HFFc6 (cell line): ENCODE measurements at regions not wholly inside any gene's neighbourhood (a gene's known extent, or its start where the extent isn't known, plus 50 kb on each side); places are given as distances from the start of the nearest gene placed in this dataset.

ENCODE experiments used
- DNase-seq: peaks from one replicate; pipeline ENCODE4 v3.0.0-alpha.2; 2018
- H3K27ac Mint-ChIP-seq: 2 replicates; pipeline ENCODE4 v1.8.0; 2020; ENCODE audit warnings: mild to moderate bottlenecking, mixed read lengths
- H3K27me3 Mint-ChIP-seq: 2 replicates; pipeline ENCODE4 v1.8.0; 2021; ENCODE audit warnings: mild to moderate bottlenecking, moderate library complexity, mixed read lengths; ENCODE audit not compliant: insufficient read depth
- H3K36me3 Mint-ChIP-seq: 2 replicates; pipeline ENCODE4 v1.8.0; 2021; ENCODE audit warnings: low read depth, mixed read lengths
- H3K4me1 Mint-ChIP-seq: 2 replicates; pipeline ENCODE4 v1.8.0; 2020; ENCODE audit warnings: low read depth, mixed read lengths
- H3K4me3 Mint-ChIP-seq: 2 replicates; pipeline ENCODE4 v1.8.0; 2020; ENCODE audit warnings: mild to moderate bottlenecking, moderate library complexity, mixed read lengths
- H3K9me3 Mint-ChIP-seq: 2 replicates; pipeline ENCODE4 v1.8.0; 2020; ENCODE audit warnings: mild to moderate bottlenecking, mixed read lengths
- TF ChIP-seq, protein P1 (sequence below): fragments of 200-600 bp; sonication (generic); IDR thresholded peaks from 2 replicates; pipeline ENCODE4 v1.5.0; 2021; ENCODE audit warnings: antibody characterized with exemption, mild to moderate bottlenecking

GRCh38 chr5:174872271-174872670 lies 147.9 kb downstream of the MSX2 start:
- TF ChIP-seq, protein P1, sequence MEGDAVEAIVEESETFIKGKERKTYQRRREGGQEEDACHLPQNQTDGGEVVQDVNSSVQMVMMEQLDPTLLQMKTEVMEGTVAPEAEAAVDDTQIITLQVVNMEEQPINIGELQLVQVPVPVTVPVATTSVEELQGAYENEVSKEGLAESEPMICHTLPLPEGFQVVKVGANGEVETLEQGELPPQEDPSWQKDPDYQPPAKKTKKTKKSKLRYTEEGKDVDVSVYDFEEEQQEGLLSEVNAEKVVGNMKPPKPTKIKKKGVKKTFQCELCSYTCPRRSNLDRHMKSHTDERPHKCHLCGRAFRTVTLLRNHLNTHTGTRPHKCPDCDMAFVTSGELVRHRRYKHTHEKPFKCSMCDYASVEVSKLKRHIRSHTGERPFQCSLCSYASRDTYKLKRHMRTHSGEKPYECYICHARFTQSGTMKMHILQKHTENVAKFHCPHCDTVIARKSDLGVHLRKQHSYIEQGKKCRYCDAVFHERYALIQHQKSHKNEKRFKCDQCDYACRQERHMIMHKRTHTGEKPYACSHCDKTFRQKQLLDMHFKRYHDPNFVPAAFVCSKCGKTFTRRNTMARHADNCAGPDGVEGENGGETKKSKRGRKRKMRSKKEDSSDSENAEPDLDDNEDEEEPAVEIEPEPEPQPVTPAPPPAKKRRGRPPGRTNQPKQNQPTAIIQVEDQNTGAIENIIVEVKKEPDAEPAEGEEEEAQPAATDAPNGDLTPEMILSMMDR, result no peak
- DNase-seq, result no peak
- Mint-ChIP-seq H3K27ac (no peak overlapping the region), H3K36me3 (no peaks in the 10 kb centered on the region), H3K9me3 (peaks cover 63% of the 10 kb centered on the region), H3K27me3 (no peaks in the 10 kb centered on the region), H3K4me3 (no peak overlapping the region), H3K4me1 (no peaks in the 10 kb centered on the region)

GRCh38 chr5:174852143-174852542 lies 127.8 kb downstream of the MSX2 start:
- DNase-seq, result no peak
- TF ChIP-seq, protein P1, result no peak
- no peaks in the 10 kb centered on the region for H3K27me3 Mint-ChIP-seq
- no peaks in the 10 kb centered on the region for H3K36me3 Mint-ChIP-seq
- H3K4me3 Mint-ChIP-seq, result no peak overlapping the region
- H3K27ac Mint-ChIP-seq, result no peak overlapping the region
- peaks cover 54% of the 10 kb centered on the region for H3K9me3 Mint-ChIP-seq
- no peaks in the 10 kb centered on the region for H3K4me1 Mint-ChIP-seq

- DNase-seq, result no peak
- TF ChIP-seq, protein P1, result no peak
- no peaks in the 10 kb centered on the region for H3K27me3 Mint-ChIP-seq
- H3K27ac Mint-ChIP-seq, result no peak overlapping the region
- no peaks in the 10 kb centered on the region for H3K4me1 Mint-ChIP-seq
- H3K9me3 Mint-ChIP-seq, result peaks cover 59% of the 10 kb centered on the region
- H3K36me3 Mint-ChIP-seq, result peaks cover 8% of the 10 kb centered on the region; the same call in 1 of the 2 replicates
- H3K4me3 Mint-ChIP-seq, result no peak overlapping the region
These were observed 126.3 kb downstream of the MSX2 start for GRCh38 chr5:174850565-174851169.

- H3K9me3 Mint-ChIP-seq, result peaks cover 66% of the 10 kb centered on the region
- H3K36me3 Mint-ChIP-seq, result peaks cover 14% of the 10 kb centered on the region; the same call in 1 of the 2 replicates
- H3K4me1 Mint-ChIP-seq, result no peaks in the 10 kb centered on the region
- no peak overlapping the region for H3K27ac Mint-ChIP-seq
- TF ChIP-seq, protein P1, result no peak
- no peaks in the 10 kb centered on the region for H3K27me3 Mint-ChIP-seq
- no peak overlapping the region for H3K4me3 Mint-ChIP-seq
- DNase-seq, result no peak
These were observed 125.0 kb downstream of the MSX2 start for GRCh38 chr5:174849426-174849825.

- H3K27ac Mint-ChIP-seq, result no peak overlapping the region
- H3K36me3 Mint-ChIP-seq, result peaks cover 14% of the 10 kb centered on the region
- H3K4me1 Mint-ChIP-seq, result no peaks in the 10 kb centered on the region
- TF ChIP-seq, protein P1, result no peak
- H3K27me3 Mint-ChIP-seq, result peaks cover 2% of the 10 kb centered on the region; the same call in 1 of the 2 replicates
- no peak for DNase-seq
- H3K9me3 Mint-ChIP-seq, result peaks cover 85% of the 10 kb centered on the region
- no peak overlapping the region for H3K4me3 Mint-ChIP-seq
These were observed 120.6 kb downstream of the MSX2 start for GRCh38 chr5:174844971-174845370.
